Type B pancreatic cell (in vitro differentiated cells): ENCODE measurements at regions not wholly inside any gene's neighbourhood (a gene's known extent, or its start where the extent isn't known, plus 50 kb on each side); places are given as distances from the start of the nearest gene placed in this dataset.

Experiments used
- DNase-seq: peaks from one replicate; pipeline ENCODE4 v3.0.0; 2021; ENCODE audit warnings: mixed read lengths; ENCODE audit not compliant: unreplicated experiment; ENCODE audit errors: extremely low spot score
- H3K27ac Mint-ChIP-seq: 2 replicates; pipeline ENCODE4 v1.8.0; 2021; ENCODE audit warnings: mild to moderate bottlenecking, mixed read lengths
- H3K27me3 Mint-ChIP-seq: 2 replicates; pipeline ENCODE4 v1.8.0; 2021; ENCODE audit warnings: mixed read lengths
- H3K36me3 Mint-ChIP-seq: 2 replicates; pipeline ENCODE4 v1.8.0; 2021; ENCODE audit warnings: mixed read lengths
- H3K4me1 Mint-ChIP-seq: one replicate; pipeline ENCODE4 v1.8.0; 2021; ENCODE audit warnings: mixed read lengths; ENCODE audit not compliant: unreplicated experiment
- H3K4me3 Mint-ChIP-seq: 2 replicates; pipeline ENCODE4 v1.8.0; 2021; ENCODE audit warnings: mild to moderate bottlenecking, mixed read lengths
- H3K9me3 Mint-ChIP-seq: 2 replicates; pipeline ENCODE4 v1.8.0; 2021; ENCODE audit warnings: mixed read lengths
- CTCF ChIP-seq: fragments of 200-600 bp; sonication (generic); conservative IDR thresholded peaks from 2 replicates; pipeline ENCODE4 v1.5.0; 2021; ENCODE audit warnings: antibody characterized with exemption, mild to moderate bottlenecking

GRCh38 chr5:88486431-88486830 is 217.8 kb upstream of the TMEM161B start:
- H3K27ac Mint-ChIP-seq = no peak overlapping the region
- DNase-seq = no peak
- H3K4me3 Mint-ChIP-seq = no peak overlapping the region
- H3K9me3 Mint-ChIP-seq = no peaks in the 10 kb centered on the region
- H3K4me1 Mint-ChIP-seq = no peaks in the 10 kb centered on the region
- no peaks in the 10 kb centered on the region for H3K36me3 Mint-ChIP-seq
- no peak for TF ChIP-seq CTCF
- peaks cover 13% of the 10 kb centered on the region for H3K27me3 Mint-ChIP-seq

GRCh38 chr5:88485531-88485930 is 216.9 kb upstream of the TMEM161B start:
- Mint-ChIP-seq H3K4me1 (peaks cover 4% of the 10 kb centered on the region), H3K4me3 (no peak overlapping the region), H3K36me3 (no peaks in the 10 kb centered on the region), H3K27me3 (peaks cover 13% of the 10 kb centered on the region), H3K27ac (no peak overlapping the region), H3K9me3 (no peaks in the 10 kb centered on the region)
- DNase-seq = no peak
- no peak for TF ChIP-seq CTCF

- Mint-ChIP-seq H3K27me3 (peaks cover 12% of the 10 kb centered on the region), H3K27ac (no peak overlapping the region), H3K4me3 (no peak overlapping the region), H3K4me1 (peaks cover 4% of the 10 kb centered on the region), H3K36me3 (no peaks in the 10 kb centered on the region), H3K9me3 (no peaks in the 10 kb centered on the region)
- no peak for DNase-seq
- TF ChIP-seq CTCF = no peak
These were observed 215.5 kb upstream of the TMEM161B start for GRCh38 chr5:88483964-88484672.

- peaks cover 4% of the 10 kb centered on the region for H3K4me1 Mint-ChIP-seq
- TF ChIP-seq CTCF = no peak
- DNase-seq = no peak
- H3K27me3 Mint-ChIP-seq = no peaks in the 10 kb centered on the region
- H3K4me3 Mint-ChIP-seq = no peak overlapping the region
- no peaks in the 10 kb centered on the region for H3K9me3 Mint-ChIP-seq
- H3K36me3 Mint-ChIP-seq = no peaks in the 10 kb centered on the region
- H3K27ac Mint-ChIP-seq = no peak overlapping the region
These were observed 212.3 kb upstream of the TMEM161B start for GRCh38 chr5:88480801-88481499.

GRCh38 chr5:88480245-88480644 is 211.6 kb upstream of the TMEM161B start:
- TF ChIP-seq CTCF = no peak
- H3K36me3 Mint-ChIP-seq = no peaks in the 10 kb centered on the region
- no peaks in the 10 kb centered on the region for H3K27me3 Mint-ChIP-seq
- no peak overlapping the region for H3K4me3 Mint-ChIP-seq
- peaks cover 4% of the 10 kb centered on the region for H3K4me1 Mint-ChIP-seq
- no peak overlapping the region for H3K27ac Mint-ChIP-seq
- no peak for DNase-seq
- no peaks in the 10 kb centered on the region for H3K9me3 Mint-ChIP-seq
